Activated naive CD4-positive, alpha-beta T cell treated with Interleukin-2 at 50 U/mL for 16 hours (primary cell): ENCODE measurements at regions not wholly inside any gene's neighbourhood (a gene's known extent, or its start where the extent isn't known, plus 50 kb on each side); places are given as distances from the start of the nearest gene placed in this dataset.

Experiments used
- DNase-seq: peaks from one replicate; pipeline ENCODE4 v3.0.0-alpha.2; 2020

DNA sequence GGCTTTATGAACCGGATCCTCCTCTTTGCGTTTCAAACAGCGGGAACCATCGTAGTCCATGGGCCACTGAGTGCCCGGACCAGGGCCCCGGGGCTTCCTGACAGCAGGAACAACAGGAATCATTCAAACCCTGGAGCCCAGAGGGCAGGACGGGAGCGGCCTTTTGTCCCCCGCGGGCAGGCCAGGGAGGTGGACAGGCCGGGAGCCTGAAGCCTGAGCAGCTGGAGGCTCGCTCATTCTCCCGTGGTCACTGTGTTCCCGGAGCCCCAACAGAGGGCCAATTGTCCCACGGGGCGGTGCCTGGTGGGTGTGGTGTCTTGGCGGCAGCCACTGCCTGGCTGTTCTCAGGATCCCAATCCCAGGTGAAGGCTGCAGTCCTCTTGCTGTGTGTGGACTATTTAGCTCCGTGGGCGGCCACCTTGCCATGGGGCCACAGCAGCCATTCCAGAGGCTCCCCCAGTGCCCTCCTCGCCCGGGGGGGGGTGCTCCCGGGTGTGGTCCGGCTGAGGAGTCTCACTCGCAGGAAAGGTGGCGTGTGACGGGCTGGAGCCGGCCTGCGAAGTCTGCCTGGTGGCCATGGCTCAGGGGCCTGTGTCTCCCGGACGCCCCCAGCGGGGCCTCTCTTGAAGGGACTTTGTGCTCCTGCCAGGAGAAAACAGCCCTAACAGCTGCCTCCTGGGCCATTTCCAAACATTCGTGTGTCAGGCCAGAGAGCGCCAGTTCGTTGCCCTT is 77.2 kb upstream of the BHLHE23 start:
- DNase-seq = no peak

DNA sequence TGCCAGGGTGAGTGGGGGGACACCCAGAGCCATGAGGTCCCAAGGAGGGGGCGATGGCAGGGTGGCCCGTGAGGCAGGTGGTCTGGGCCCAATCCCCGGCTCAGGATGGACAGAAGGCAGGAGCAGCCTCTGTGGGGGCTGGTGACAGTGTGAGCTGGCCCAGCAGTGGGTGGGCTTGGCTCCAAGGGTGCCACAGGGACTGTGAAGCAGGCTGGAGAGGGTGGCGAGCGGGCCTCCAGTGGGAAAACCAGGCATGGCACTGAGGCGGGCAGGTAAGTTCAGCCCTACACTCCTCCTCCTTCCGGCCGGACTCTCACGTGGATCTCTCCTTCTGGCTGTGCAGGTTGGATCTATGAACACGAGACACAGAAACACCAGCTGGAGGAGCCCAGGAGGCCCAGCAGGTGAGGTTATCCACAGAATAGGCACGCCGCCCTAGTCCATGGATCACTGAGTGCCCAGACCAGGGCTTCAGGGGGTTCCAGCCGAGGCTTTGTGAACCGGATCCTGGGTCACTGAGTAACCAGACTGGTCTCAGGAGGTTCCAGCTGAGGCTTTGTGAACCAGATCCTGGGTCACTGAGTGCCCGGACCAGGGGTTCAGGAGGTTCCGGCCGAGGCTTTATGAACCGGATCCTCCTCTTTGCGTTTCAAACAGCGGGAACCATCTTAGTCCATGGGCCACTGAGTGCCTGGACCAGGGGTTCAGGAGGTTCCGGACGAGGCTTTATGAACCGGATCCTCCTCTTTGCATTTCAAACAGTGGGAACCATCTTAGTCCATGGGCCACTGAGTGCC is 76.4 kb upstream of the BHLHE23 start:
- DNase-seq = no peak

DNA sequence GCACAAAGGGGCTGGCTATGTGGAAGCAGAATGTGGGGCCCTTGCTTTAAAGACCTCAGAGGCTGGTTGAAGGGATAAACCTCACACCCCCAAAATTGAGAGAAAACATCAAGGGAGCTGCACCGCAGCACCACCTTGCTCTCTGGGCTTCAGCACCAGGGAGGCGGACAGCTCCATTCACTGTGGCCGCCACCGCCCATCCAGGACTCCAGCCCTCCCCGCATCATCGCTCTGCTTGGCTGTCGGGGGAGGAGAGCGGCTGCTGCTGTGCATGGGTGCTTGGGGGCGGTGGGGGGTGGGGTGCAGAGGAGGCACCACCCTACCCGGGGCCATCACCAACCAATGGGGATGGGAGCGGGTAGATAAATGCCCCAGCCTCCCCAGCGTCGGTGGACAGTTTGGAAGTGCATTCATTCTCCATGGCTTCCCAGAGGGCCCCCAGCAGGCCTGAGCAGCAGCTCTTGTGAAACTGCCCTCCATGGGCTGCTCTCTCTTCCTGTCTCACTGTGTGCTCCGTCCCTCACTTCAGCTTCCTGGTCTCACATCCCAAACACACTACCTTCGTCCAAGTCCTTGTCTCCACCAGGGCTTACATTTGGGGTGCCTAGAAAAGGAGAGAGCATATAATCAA is 75.7 kb upstream of the BHLHE23 start:
- DNase-seq = peak; percentile 32

DNA sequence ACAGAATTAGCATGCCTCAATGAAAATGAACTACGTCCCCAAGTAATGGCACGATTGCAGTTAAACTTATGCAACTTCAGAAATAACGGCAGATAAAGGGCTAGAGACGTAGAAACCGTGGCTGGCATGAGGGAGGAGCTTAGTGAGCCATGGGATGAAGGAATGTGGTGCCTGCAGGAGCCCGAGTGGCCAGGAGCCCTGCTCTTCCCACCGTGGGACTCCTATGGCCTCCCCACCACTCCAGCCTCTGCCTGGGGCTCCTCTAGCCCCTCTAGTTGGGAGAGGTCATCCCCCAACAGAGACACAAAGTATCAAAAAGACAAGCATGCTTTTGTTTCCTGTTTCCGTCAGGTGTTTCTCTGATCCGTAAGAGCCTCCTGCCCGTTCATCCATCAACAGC is 75.1 kb upstream of the BHLHE23 start:
- DNase-seq = no peak

DNA sequence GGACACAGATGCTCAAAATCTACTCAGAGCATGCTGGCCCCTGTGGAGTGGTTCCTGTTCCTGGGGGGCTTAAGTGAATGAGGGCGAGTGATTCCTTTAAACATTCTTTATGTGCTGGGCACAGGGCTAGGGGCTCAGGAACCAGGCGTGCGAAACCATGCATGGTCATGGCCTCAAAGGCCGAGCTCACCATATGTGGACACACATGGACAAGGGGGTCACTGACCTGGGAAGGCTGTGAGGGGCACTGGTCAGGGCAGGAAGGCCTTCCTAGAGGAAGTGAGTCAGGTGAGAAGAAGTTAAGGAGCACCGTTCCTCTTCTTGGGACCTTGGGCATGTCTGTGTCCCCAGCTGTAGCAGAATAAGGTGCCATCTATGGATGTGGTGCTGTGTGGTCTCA is 74.6 kb upstream of the BHLHE23 start:
- no peak for DNase-seq

DNA sequence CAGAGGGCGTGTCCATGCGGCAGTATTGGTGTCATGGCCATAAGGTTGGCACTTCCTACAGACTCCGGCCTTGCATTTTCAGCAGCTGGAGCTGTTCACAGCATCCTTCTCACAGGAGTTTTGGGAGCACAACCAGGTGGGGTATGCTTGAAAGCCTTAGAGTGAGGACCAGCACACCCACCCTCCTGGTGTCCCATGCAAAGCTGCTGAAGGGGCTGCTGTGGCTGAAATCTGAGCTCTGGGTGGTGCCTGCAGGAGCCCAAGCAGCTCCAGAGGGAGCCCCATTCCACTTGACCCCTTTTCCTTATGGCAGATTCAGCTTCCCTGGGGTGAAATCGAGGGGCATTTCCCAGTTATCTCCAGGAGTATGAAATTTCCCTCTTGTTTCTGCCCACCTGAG is 74.0 kb upstream of the BHLHE23 start:
- no peak for DNase-seq

DNA sequence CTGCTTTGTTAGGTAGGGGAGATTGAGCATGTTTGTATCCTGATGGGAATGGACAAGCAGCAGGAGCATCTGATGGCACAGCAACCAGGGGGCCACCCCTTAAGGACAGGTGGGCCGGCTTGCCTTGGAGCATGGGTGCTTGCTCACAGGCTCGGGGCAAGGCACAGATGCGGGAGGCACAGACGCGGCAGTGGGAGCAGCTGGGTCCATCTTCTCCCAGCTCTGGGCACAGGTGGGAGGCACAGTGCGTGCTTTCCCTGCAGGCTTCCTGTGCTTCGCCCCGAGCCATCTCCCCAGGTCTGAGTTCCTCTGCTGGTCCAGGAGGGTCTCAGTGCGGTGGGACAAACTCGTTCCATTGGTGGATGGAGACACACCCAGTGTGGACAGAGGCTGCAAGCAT is 73.6 kb upstream of the BHLHE23 start:
- no peak for DNase-seq

DNA sequence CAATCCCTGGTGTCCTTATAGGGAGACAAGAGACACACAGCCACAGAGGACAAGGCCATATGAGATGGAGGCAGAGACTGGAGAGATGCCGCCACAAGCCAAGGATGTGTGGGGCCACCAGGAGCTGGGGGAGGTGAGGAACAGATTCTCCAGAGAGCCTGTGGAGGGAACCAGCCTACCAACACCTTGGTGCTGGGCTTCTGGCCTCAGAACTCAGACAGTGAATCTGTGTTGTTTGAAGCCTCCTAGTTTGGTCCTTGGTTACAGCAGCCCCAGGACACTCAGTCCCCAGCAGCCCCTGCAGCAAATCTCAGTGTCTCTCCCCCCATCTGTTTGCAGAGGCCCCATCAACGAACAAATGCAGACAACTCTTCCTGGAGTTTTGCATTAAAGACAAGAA is 73.2 kb upstream of the BHLHE23 start:
- DNase-seq = no peak

DNA sequence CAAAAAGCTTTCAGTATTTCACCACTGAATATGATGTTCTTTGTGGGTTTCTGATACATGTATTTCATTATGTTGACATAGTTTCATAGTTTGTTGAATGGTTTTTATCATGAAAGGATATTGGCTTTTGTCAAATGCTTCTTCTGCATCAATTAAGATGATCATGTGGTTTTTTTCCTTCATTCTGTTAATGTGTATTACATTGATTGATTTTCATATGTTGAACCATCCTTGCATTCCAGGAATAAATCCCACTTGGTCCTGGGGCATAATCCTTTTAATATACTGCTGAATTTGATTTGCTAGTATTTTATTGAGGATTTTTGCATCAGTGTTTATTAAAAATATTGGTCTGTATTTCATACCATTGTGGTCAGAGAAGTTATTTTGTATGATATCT is 70.9 kb upstream of the BHLHE23 start:
- no peak for DNase-seq

DNA sequence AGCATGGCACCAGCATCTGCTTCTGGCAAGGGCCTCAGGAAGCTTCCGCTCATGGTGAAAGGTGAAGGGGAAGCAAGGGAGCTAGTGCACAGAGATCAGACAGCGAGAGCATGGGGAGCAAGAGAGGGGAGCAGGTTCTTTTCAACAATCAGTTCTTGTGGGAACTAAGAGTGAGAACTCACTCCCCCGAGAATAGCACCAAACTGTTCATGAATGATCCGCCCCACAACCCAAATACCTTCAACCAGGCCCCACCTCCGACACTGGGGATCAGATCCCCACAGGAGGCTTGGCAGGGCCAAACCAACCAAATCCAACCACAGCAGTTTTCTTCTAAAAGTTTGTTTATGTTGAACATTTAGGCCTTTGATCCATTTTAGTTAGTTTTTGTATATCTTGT is 69.7 kb upstream of the BHLHE23 start:
- DNase-seq = no peak

DNA sequence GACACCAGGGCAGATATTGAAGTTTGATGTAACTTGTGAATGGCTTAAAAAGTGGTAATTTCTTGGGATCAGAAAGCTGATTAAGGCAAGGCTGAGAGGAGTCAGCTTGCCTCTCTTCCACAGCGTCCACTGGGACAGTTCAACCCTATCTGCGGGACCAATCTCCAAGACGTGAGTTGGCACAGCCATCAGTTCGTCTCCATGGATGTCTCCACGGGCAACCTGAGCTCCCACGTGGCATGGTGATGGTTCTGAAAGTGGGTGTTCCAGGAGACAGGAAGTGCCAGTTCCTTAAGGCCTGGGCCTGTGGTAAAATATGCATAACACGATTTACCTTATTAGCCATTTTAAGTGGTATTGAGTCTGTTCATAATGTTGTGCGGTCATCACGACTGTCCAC is 67.9 kb upstream of the BHLHE23 start:
- DNase-seq = no peak

DNA sequence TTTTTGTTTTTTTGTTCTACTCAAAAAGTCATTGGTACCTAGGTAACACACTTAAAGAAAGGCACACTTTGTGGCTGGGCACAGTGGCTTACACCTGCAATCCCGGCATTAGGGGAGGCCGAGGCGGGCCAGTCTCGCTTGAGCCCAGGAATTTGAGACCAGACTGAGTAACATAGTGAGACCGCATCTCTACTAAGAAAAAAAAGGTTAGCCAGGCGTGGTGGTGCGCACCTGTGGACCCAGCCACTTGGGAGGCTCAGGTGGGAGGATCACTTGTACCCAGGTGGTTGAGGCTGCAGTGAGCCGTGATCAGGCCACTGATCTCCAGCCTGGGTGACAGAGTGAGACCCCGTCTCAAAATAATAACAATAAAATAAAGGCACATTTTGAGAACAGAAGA is 67.4 kb upstream of the BHLHE23 start:
- DNase-seq = no peak

DNA sequence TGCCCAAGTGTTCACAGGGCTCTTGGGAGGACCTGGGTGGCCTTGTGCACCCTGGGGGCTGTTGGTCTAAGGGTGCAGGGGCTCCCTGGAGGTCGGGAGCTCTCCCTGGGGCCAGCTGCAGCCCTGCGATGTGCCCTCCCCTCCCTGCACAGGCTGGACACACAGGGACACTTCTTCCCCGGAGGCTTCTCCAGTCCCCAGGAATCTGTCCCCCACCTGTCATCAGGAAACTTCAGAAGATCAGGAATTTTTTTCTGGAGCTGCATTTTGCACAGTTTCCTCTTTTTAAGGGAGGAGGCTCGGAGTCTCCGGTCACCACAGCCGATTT is 66.9 kb upstream of the BHLHE23 start:
- no peak for DNase-seq

DNA sequence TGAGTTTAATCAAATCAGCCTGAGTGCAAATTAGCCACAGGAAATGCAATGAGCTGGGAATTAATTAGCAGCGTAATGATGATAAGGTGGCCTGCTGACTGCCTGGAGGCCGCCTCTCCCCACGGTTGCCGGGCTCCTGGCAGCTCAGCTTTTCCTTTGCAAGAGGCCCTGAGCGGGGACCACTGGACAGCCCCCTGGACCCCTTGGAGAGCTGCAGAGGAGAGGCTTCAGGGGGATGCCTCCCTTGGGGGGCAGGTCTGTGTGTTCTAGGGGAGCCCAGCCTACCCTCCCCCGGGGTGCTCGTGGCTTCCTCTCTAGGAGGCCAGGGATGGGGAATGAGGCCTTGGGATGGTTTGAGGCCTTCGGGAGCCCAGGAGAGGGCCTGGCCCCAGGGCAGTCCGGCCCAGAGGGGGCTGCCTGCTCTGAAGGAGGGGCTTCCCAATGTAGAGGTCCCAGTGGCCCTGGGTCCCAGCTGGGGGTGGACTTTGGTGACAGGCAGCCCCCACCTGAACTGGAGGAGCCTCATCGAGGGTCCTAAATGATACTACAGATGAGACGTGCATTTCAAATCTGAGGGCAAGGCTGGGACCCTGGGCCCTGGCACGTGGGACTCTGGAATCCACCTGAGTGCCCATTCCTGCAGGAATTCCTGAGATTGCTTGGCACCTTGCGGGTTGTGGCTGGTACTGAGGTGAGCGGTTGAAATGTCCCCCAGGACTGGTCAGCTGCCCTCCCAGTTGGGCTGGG is 66.4 kb upstream of the BHLHE23 start:
- DNase-seq = no peak

DNA sequence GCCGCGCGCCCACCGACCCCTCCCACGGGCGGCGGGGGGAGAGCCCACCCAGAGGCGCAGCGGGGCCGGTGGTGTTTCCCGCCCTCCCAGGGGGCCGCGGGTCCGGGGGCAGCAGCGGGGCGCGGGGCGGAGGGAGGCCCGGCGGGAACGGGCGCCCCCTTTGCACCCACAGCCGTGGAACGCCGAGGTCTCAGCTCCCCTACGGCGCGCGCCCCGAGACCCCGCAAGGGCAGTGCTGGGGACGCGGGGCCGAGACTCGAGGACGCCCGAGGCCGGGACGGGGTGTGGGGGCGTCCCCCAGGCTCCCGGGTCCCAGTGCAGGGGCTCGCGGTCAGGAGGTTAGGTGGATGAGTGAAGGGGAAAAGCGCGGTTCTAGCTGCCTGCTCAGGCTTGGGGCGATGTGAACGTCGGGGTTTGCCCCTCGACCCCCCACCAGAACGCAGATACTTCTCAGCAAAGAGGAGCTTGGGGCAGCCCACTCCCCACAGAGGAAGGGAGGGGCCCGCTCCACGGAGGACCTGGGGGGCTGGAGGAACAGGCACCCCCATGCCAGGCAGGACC is 65.5 kb upstream of the BHLHE23 start:
- DNase-seq = no peak

DNA sequence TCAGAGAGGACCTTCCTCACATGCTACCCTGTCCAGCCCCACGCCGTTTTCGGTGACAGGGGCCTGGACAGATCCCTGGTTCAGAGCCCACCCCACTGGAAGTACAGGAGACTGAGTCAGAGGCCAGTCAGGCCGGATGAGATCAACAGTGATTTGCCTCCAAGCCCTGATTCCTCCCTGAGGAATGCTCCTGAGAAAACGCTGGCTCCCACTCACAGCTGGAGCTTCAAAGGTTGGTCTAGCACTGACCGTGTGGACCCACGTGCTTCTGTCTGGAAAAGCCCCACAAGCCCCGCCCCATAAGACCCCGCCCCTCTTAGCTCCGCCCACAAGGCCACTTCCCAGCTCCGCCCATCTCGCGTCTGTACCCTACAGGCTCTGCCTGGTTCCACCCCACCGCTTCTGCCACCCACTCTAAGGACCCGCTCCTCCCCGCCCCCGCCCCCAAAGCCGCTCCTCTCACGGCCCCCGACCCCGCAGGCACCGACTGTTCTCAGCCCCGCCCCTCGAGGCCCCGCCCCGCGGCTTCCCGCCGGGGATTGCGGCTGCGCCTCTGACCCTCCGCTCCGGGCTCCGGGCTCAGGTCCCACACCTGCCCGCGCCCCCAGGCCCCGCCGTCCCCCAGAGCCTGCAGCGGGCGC is 64.9 kb upstream of the BHLHE23 start:
- DNase-seq = peak; percentile 6

DNA sequence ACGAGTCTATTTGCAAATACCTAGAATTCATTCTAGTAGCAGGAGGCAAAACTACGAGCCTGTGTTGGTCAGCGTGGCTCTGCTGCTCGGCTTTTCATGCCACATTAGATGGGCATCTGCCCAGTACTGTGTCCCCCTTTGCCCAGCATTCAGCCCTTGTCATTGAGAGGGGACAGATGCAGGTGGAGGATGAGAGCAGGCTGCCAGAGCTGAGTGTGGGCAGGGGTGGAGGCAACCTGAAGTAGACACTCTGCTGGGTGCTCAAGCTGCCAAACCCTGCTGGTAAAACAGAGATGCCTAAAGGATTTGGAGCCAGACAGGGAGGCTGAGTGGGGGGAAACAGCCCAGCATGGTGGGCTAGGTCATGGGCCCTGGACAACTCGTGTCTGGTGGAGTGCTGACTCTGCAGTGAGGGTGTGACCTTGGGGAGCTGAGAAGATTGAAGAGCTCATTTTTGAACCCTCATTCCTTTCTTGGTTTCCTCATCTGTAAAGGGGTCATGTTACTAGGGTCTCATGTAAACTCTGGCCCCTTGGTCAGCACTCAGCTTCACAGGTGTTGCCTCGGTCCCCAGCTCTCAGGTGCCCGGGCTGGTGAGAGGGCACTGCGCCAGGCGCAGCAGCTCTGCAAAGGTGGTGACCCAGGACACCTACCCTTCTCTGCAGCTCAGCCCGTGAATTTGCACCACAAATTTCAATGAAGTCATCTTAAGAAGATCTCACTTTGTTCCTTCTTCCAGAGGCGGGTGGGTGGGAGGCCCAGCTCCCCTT is 64.2 kb upstream of the BHLHE23 start:
- DNase-seq = no peak

DNA sequence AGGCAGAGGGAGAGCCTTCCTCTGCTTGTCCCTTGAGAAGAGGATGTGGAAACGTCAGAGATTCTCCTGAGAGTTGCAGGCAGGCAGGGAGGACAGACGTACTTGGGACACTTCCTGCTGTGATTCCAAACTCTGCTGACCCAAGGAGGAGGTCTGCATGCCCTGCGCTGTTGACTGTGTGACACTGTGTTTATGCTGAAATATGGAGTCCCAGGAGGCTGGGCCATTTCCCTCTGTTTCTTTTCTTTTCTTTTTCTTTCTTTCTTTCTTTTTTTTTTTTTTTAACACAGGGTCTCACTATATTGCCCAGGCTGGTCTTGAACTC is 63.5 kb upstream of the BHLHE23 start:
- no peak for DNase-seq

DNA sequence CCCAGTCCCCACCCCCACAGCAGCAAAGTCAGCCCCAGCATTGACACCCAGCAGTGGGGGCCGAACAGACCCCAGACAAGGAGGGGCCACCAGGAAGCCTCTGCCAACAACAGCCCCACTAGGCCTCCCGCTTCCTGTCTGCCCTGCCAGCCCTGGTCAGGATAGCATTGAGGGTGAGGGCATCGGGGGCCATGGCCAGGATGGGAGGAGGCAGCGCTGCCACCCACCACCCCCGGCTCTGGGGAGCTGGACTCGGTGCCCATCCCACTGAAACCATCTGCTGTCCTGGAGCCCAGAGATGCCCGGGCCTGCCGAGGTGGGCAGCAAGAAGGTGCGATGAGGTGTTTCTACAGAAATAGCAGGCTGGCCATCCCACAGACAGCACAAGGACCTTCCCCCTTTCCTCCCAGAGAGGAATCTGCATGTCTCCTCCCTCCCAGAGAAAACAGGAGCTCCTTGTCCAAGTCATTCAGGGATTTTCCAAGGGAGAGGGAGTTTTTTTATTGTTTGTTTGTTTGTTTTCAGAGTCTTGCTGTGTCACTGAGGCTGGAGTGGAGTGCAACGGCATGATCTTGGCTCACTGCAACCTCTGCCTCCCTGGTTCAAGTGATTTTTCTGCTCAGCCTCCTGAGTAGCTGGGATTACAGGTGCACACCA is 62.1 kb upstream of the BHLHE23 start:
- no peak for DNase-seq

DNA sequence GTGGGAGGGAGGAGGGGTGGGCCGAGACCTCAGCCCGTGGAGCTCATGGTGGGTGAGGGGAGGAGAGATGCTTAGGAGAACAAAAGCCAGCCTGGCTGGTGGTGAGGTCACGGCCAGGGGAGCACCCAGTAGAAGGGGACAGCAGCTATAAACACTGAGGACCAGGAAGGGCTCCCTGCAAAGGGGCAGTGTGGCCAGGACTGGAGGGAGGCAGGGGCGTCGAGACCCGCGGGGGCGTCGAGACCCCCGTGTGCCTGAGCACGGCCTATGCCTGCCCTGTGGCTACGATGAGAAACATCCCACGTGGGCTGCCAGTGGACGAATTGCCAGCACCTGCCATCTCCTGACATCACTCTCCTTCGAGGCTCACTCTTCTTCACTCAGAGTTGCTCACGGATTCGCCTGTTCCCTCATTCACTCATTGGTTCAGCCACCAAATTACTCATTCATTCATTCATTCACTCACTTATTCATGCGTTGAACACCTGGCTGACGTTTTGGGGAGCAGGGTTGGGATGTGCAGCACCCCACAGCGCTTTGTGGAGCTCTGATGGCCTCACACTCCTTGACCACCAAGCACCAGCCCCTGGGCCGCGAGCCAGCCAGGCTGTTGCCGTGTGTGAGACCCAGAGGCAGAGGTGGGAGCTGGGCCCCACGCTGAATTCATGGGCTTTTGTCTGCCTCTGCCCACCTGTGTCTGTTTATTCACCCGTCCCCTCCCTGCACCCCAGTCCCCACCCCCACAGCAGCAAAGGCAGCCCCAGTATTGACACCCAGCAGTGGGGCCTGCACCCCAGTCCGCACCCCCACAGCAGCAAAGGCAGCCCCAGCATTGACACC is 61.2 kb upstream of the BHLHE23 start:
- no peak for DNase-seq

DNA sequence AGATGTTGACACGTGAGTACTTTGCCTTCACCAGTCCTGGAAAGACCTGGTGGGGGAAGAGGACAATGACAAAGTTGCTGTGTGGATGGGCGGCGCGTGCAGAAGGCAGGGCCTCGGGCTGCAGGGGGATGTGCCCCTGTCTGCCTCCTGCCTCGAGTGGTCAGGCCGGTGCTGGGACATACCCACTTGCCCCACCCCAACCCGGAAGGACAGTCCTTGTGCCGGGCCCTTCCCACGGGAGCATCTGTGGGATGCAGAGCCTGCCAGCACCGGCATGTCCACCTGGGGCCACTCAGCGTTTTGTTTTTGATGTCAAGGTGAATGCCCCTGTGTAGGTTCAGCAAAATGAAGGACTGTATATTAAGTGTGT is 60.5 kb upstream of the BHLHE23 start:
- DNase-seq = no peak
